ENCODE measurements at regions not wholly inside any gene's neighbourhood (a gene's known extent, or its start where the extent isn't known, plus 50 kb on each side); places are given as distances from the start of the nearest gene placed in this dataset.

DNA sequence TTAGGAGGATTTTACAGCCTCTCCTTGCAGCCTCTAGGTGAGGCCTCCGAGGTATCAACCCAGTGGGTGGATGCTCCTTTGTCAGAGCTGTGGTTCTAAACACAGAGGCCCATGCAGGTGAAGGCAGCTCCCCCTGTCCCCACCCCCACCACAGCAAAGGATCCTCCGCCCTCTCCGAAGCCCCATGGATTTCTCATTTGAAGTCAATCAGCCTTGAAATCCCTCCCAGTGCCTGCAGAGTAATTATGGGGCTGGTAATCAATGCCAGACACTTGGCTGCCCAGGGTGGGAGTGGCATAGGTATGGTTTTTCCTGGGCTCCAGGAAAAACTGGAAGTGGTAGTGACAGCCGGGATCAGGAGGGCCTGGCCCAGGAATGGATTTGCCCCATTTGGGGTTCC is 119.5 kb upstream of the CSF3R start:
- TF ChIP-seq POLR2A (IDR thresholded peaks at IDR 0.05; ENCODE audit: low read depth, low read length) = no peak
- no peak for TF ChIP-seq POLR2AphosphoS5 (IDR thresholded peaks at IDR 0.05; ENCODE audit: low read depth, low read length)
